HFF-Myc (cell line): ENCODE measurements at regions not wholly inside any gene's neighbourhood (a gene's known extent, or its start where the extent isn't known, plus 50 kb on each side); places are given as distances from the start of the nearest gene placed in this dataset.

Source experiments
- DNase-seq: peaks from one replicate; pipeline ENCODE4 v3.0.0-alpha.2; 2011; ENCODE audit warnings: low read depth; ENCODE audit errors: extremely low read depth
- H3K4me3 ChIP-seq: replicated peaks from 2 replicates; pipeline ENCODE4 v1.5.1; 2011; ENCODE audit warnings: low read depth, mild to moderate bottlenecking, control low read depth, low read length
- TF ChIP-seq, protein P1 (sequence below): IDR thresholded peaks from 2 replicates; pipeline ENCODE4 v1.5.1; 2012; ENCODE audit warnings: mild to moderate bottlenecking, low read depth, low read length, control low read depth; ENCODE audit errors: missing control alignments

DNA sequence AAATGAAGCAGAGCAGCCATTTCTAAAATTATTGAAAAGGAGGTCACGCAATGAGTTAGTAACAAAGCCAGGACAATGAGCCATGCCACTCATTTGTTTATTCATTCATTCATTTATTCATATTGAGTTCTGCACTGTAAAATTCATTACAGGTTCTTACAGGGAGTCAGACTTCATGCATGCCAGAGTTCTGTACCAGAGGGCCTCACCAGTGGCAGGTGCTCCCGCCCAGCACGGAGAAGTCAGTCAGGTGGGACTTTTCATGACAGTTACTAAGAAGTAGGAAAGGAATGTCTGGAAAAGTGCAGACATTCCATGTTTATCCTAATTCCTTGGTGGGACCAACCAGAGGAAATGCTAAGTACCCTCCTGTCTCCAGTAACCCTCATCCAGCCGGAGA, 217.5 kb upstream of the BLID start:
- no peak for DNase-seq
- TF ChIP-seq, protein P1, sequence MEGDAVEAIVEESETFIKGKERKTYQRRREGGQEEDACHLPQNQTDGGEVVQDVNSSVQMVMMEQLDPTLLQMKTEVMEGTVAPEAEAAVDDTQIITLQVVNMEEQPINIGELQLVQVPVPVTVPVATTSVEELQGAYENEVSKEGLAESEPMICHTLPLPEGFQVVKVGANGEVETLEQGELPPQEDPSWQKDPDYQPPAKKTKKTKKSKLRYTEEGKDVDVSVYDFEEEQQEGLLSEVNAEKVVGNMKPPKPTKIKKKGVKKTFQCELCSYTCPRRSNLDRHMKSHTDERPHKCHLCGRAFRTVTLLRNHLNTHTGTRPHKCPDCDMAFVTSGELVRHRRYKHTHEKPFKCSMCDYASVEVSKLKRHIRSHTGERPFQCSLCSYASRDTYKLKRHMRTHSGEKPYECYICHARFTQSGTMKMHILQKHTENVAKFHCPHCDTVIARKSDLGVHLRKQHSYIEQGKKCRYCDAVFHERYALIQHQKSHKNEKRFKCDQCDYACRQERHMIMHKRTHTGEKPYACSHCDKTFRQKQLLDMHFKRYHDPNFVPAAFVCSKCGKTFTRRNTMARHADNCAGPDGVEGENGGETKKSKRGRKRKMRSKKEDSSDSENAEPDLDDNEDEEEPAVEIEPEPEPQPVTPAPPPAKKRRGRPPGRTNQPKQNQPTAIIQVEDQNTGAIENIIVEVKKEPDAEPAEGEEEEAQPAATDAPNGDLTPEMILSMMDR, result no peak

DNA sequence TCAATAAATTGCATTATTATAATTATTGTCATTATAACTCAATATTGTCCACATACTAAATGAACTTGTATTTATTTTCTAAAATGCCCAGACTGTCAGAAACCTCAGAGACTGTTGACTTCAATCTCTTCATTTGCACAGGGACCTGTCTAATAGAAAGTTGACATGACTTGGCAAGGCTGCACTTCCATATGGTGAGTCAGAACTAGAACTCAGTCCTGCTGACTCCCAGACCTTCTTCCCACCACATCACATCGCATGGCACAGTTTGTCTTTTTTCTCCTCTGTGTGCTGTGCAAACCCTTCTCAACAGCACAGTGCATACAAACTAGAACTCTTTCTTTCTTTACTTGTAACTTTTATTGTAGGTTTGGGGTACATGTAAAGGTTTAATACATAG, 215.1 kb upstream of the BLID start:
- no peak overlapping the region for H3K4me3 ChIP-seq
- TF ChIP-seq, protein P1, result no peak
- DNase-seq, result no peak

More for the DNA sequence above, 217.5 kb upstream of the BLID start:
- no peak overlapping the region for H3K4me3 ChIP-seq

DNA sequence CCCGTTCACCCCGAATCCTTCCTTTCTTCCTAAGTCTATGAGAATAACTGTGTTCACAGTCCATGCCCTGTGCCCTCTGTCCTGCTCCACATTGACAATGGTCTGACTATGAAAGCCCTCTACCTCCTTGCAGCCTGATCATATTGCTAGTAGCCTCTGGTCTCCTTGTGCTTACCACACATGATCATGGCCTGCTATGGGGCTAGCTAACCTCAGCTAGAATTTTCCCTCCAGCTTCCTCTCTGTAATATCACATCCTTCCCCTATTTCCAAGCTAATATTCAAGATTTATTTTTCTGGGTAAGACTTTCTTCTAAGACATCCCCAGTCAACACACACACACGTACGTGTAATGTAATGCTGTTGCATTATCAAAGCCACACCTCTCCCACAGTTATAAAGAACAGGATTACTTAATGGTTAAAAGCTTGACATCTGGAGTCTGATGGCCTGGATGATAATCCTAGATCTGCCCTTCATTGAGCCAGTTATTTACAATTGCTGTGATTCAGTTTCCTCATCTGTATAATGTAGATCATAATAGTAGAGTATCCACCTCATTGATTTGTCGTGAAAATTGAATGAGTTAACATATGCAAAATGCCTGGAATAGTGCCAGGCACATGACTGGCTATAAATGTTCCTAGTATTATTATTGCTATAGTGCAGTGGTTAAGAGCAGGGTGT, 214.4 kb upstream of the BLID start:
- TF ChIP-seq, protein P1, result no peak
- no peak overlapping the region for H3K4me3 ChIP-seq
- DNase-seq, result no peak

DNA sequence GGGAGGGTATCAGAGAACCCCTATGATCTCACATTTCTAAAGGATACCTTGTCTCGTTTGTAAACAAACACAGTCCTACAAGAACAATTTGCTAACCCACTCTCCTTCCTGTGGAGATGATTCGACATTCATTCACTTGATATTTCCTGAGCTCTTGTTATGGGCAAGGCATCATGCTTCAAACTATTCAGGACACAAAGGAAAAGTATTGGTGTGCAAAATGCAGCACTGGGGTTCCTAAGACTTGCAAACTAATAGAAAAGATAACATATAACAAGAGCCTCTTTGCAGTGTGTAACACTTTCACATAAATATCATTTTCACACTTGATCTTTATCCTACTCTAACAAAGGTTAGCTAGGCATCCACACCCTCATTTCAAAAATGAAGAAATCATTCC, 211.5 kb upstream of the BLID start:
- H3K4me3 ChIP-seq, result no peak overlapping the region
- DNase-seq, result no peak
- TF ChIP-seq, protein P1, result no peak

DNA sequence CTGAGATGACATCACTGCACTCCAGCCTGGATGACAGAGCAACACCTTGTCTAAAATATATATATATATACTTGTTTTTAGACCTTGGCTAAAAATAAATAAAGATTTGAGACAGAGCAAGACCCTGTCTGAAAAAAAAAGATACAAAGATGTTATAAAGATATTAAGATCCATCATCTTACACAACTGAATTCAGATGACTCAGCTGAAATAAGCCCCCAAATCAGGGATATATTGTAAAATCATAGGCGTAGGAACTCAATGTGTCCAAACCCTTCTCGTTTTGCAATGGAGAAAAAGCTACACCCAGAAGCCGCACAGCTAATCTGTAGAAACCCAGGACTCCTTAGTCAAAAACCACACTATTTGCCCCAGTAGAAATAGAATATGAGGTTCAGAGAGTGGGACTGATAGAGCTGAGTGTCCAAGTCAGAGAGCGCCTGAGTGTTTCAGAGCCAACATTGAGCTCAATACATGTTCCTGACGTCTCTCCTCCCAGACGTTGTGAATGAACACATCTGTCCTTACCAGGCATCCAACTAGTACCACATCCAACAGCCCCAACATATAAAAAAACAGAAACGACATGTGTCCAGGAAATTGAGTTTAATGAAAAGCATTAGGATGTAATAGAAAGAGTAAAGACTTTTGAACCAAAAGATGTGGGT, 207.9 kb upstream of the BLID start:
- no peak for DNase-seq
- no peak overlapping the region for H3K4me3 ChIP-seq
- TF ChIP-seq, protein P1, result no peak

DNA sequence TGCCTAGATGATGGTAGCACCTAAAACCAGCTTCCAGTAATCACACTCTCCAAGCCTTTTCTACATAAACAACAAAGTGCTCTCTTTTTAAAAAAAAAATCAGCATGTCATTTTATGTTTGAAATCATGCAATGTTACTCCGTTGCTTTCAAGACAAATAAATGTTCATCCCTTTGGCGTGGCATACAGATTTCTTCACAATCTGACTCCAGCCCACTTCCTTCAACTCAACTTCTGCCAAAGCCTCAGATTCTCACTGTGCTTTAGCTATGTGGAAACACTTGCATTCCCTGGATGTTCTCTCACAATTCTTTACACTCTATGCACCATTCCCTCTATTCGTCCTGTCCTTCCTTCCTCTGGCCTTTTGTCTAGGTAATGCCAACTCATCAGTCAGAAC, 206.3 kb upstream of the BLID start:
- TF ChIP-seq, protein P1, result no peak
- DNase-seq, result no peak
- H3K4me3 ChIP-seq, result no peak overlapping the region
